Gastroesophageal sphincter (tissue), 4 donors: ENCODE measurements at regions not wholly inside any gene's neighbourhood (a gene's known extent, or its start where the extent isn't known, plus 50 kb on each side); places are given as distances from the start of the nearest gene placed in this dataset.

Experiments used
- ATAC-seq: fragments of 150-250 bp; one replicate; pipeline ENCODE4 v1.9.1; 2016; ENCODE audit warnings: mild to moderate bottlenecking, moderate library complexity
- H3K27ac ChIP-seq, 4 donors: fragments of 200-600 bp; sonication (generic) in 3 of 4; 1 replicate in 3 of 4; 2 replicates in 1 of 4; pipeline ENCODE4 v1.5.1; 2016 to 2019
- H3K27me3 ChIP-seq: fragments of 200-600 bp; sonication (generic); one replicate; pipeline ENCODE4 v1.5.1; 2019
- H3K36me3 ChIP-seq, 2 donors: fragments of 200-600 bp; sonication (generic); one replicate each; pipeline ENCODE4 v1.5.1; 2019; ENCODE audit warnings: control low read depth in 1 of 2
- H3K4me1 ChIP-seq, 3 donors: fragments of 200-600 bp; sonication (generic); 1 replicate in 2 of 3; 2 replicates in 1 of 3; pipeline ENCODE4 v1.5.1; 2016 to 2019; ENCODE audit warnings: control low read depth in 2 of 3
- H3K4me3 ChIP-seq, 2 donors: fragments of 200-600 bp; sonication (generic); one replicate each; pipeline ENCODE4 v1.5.1; 2019; ENCODE audit warnings: mild to moderate bottlenecking in 1 of 2, moderate library complexity in 1 of 2
- H3K9me3 ChIP-seq, 3 donors: fragments of 200-600 bp; sonication (generic); one replicate each; pipeline ENCODE4 v1.5.1; 2017 to 2019; ENCODE audit warnings: control low read depth in 2 of 3
- CTCF ChIP-seq, 4 experiments: fragments of 200-600 bp in 2 of 4; fragments of 450-650 bp in 2 of 4; sonication (generic) in 1 of 4; IDR thresholded peaks; one replicate each; pipeline ENCODE4 v1.5.1; 2017 to 2019; ENCODE audit warnings: antibody characterized with exemption in 4 of 4, mild to moderate bottlenecking in 2 of 4, moderate library complexity in 2 of 4
- EP300 ChIP-seq: sonication (generic); formaldehyde crosslinking; IDR thresholded peaks from one replicate; pipeline ENCODE4 v1.6.1; 2017; ENCODE audit warnings: antibody characterized with exemption, mild to moderate bottlenecking
- POLR2A ChIP-seq, 2 donors: fragments of 450-650 bp; IDR thresholded peaks; one replicate each; pipeline ENCODE4 v1.6.1; 2017; ENCODE audit warnings: antibody characterized with exemption in 2 of 2, mild to moderate bottlenecking in 2 of 2, moderate library complexity in 1 of 2
- POLR2AphosphoS5 ChIP-seq: sonication (generic); formaldehyde crosslinking; IDR thresholded peaks from one replicate; pipeline ENCODE4 v1.6.1; 2017; ENCODE audit warnings: antibody characterized with exemption
- WGBS, 2 donors: methylation state at CpG; one replicate each; pipeline ENCODE4 v1.1.5; 2018; ENCODE audit warnings: low coverage in 1 of 2; 5-methylcytosine and 5-hydroxymethylcytosine counted together

GRCh38 chr13:73366241-73366640, 307.4 kb downstream of the KLF5 start:
- H3K4me1 ChIP-seq, result no peaks in the 10 kb centered on the region
- H3K27me3 ChIP-seq, result no peaks in the 10 kb centered on the region
- no peak overlapping the region for H3K4me3 ChIP-seq
- ATAC-seq, result no peak
- H3K27ac ChIP-seq, result no peak overlapping the region
- no peaks in the 10 kb centered on the region for H3K9me3 ChIP-seq
- H3K36me3 ChIP-seq, result no peaks in the 10 kb centered on the region
- TF ChIP-seq POLR2AphosphoS5 (no peak), POLR2A (IDR thresholded peaks at IDR 0.05) (no peak), EP300 (no peak), CTCF (IDR thresholded peaks at IDR 0.05) (no peak)
- 62 to 75% methylated on average over 3 of the region's 3 CpGs for WGBS, 2 donors

GRCh38 chr13:73365681-73366080, 306.9 kb downstream of the KLF5 start:
- Histone ChIP-seq H3K27me3 (no peaks in the 10 kb centered on the region), H3K4me1 (no peaks in the 10 kb centered on the region), H3K36me3 (no peaks in the 10 kb centered on the region), H3K4me3 (no peak overlapping the region), H3K27ac (no peak overlapping the region), H3K9me3 (no peaks in the 10 kb centered on the region)
- ATAC-seq, result no peak
- 82 to 89% methylated on average over 4 of the region's 4 CpGs for WGBS, 2 donors
- TF ChIP-seq POLR2A (IDR thresholded peaks at IDR 0.05) (no peak), CTCF (IDR thresholded peaks at IDR 0.05) (no peak), POLR2AphosphoS5 (no peak), EP300 (no peak)

GRCh38 chr13:73365252-73365651, 306.4 kb downstream of the KLF5 start:
- no peak overlapping the region for H3K4me3 ChIP-seq
- no peaks in the 10 kb centered on the region for H3K9me3 ChIP-seq
- no peaks in the 10 kb centered on the region for H3K27me3 ChIP-seq
- H3K4me1 ChIP-seq, result no peaks in the 10 kb centered on the region
- no peak for ATAC-seq
- WGBS, 2 donors, result 6 to 48% methylated on average over 2 to 3 of the region's 3 CpGs
- no peak overlapping the region for H3K27ac ChIP-seq
- TF ChIP-seq POLR2A (IDR thresholded peaks at IDR 0.05) (no peak), POLR2AphosphoS5 (no peak), EP300 (no peak), CTCF (IDR thresholded peaks at IDR 0.05) (no peak)
- no peaks in the 10 kb centered on the region for H3K36me3 ChIP-seq

- Histone ChIP-seq H3K4me1 (no peaks in the 10 kb centered on the region), H3K9me3 (no peaks in the 10 kb centered on the region), H3K27me3 (no peaks in the 10 kb centered on the region), H3K27ac (no peak overlapping the region), H3K36me3 (no peaks in the 10 kb centered on the region), H3K4me3 (no peak overlapping the region)
- WGBS, 2 donors, result 34 to 46% methylated on average over 3 of the region's 3 CpGs
- ATAC-seq, result no peak
- TF ChIP-seq CTCF (IDR thresholded peaks at IDR 0.05), result no peak
These were observed 305.9 kb downstream of the KLF5 start for GRCh38 chr13:73364736-73365135.

GRCh38 chr13:73358606-73359095, 299.8 kb downstream of the KLF5 start:
- Histone ChIP-seq H3K9me3 (no peaks in the 10 kb centered on the region), H3K27me3 (no peaks in the 10 kb centered on the region), H3K27ac (no peak overlapping the region), H3K4me3 (no peak overlapping the region), H3K4me1 (no peaks in the 10 kb centered on the region), H3K36me3 (no peaks in the 10 kb centered on the region)
- ATAC-seq, result no peak
- TF ChIP-seq EP300, result no peak
- TF ChIP-seq POLR2A (IDR thresholded peaks at IDR 0.05), result no peak
- no peak for TF ChIP-seq POLR2AphosphoS5
